HCT116 (cell line): ENCODE measurements at regions not wholly inside any gene's neighbourhood (a gene's known extent, or its start where the extent isn't known, plus 50 kb on each side); places are given as distances from the start of the nearest gene placed in this dataset.

ENCODE experiments used
- ATAC-seq: fragments of 200-7000 bp; cut with Tn5 transposase; 2 replicates; pipeline ENCODE4 v1.9.1; 2020; ENCODE audit warnings: mild to moderate bottlenecking, moderate library complexity
- BruUV-seq: library from RNA; stranded (reverse); fragments of 400-500 nt; replicated peaks from 2 replicates; lab custom pipeline; 2021; lab: Mats Ljungman, UMichigan
- CTCF ChIA-PET: fragments of 300-600 bp; sonication (Branson Sonifier 250); formaldehyde crosslinking; loops from one replicate; lab custom pipeline; 2021; ENCODE audit warnings: antibody characterized with exemption; lab: Charles Lee
- POLR2A ChIA-PET: fragments of 300-600, 350-600 bp; sonication (Branson Sonifier 250); formaldehyde crosslinking; loops from one replicate; lab custom pipeline; 2021; ENCODE audit warnings: antibody characterized with exemption; lab: Charles Lee
- RAD21 ChIA-PET, 2 experiments: fragments of 300-600 bp; sonication (Branson Sonifier 250); formaldehyde crosslinking; loops; one replicate each; lab custom pipeline; 2023; ENCODE audit warnings: low total read pairs in 2 of 2; ENCODE audit not compliant: uncharacterized antibody in 2 of 2, unreplicated experiment in 2 of 2, low non-redundant PET in 1 of 2; lab: Charles Lee
- DNase-seq: peaks from one replicate; pipeline ENCODE4 v3.0.0-alpha.2; 2010; ENCODE audit warnings: low read depth, low spot score
- H2AFZ ChIP-seq: fragments of 200-600 bp; shearing (Covaris generic), sonication (generic); 2 replicates; pipeline ENCODE4 v1.6.1; 2017; ENCODE audit warnings: low read depth, mixed run types, mixed read lengths, antibody characterized with exemption, low read length; ENCODE audit not compliant: poor library complexity, severe bottlenecking
- H3K27ac ChIP-seq: 2 replicates; pipeline ENCODE4 v1.5.1; 2012; ENCODE audit warnings: low read depth, low read length
- H3K27me3 ChIP-seq: fragments of 200-600 bp; sonication (generic); 2 replicates; pipeline ENCODE4 v1.6.1; 2016; ENCODE audit warnings: mixed run types, low read length, mixed read lengths; ENCODE audit not compliant: insufficient read depth
- H3K36me3 ChIP-seq, 2 experiments: fragments of 200-500 bp in 1 of 2; fragments of 200-600 bp in 1 of 2; sonication (Bioruptor generic) in 1 of 2; sonication (generic) in 1 of 2; 2 replicates each; pipeline versions ENCODE4 v1.5.1 to v1.6.1; 2014 to 2016; ENCODE audit warnings: low read length in 2 of 2, inconsistent platforms in 1 of 2, mixed read lengths in 1 of 2, mixed run types in 1 of 2; ENCODE audit not compliant: insufficient read depth in 2 of 2, control insufficient read depth in 1 of 2
- H3K4me1 ChIP-seq, 2 experiments: fragments of 200-600 bp in 1 of 2; sonication (generic) in 1 of 2; 2 replicates each; pipeline versions ENCODE4 v1.5.1 to v1.6.1; 2012 to 2017; ENCODE audit warnings: low read length in 2 of 2, inconsistent platforms in 1 of 2, mild to moderate bottlenecking in 1 of 2, mixed read lengths in 1 of 2, mixed run types in 1 of 2, moderate library complexity in 1 of 2; ENCODE audit not compliant: insufficient read depth in 2 of 2, control insufficient read depth in 1 of 2
- H3K4me2 ChIP-seq: fragments of 200-600 bp; sonication (generic); 2 replicates; pipeline ENCODE4 v1.6.1; 2017; ENCODE audit warnings: mixed run types, low read length, mixed read lengths
- H3K4me3 ChIP-seq, 2 experiments: fragments of 200-600 bp in 1 of 2; sonication (generic) in 1 of 2; replicated peaks in 1 of 2; 2 replicates each; pipeline ENCODE4 v1.5.1; 2011 to 2016; ENCODE audit warnings: low read length in 2 of 2, control low read depth in 1 of 2, low read depth in 1 of 2, mild to moderate bottlenecking in 1 of 2, mixed read lengths in 1 of 2, mixed run types in 1 of 2
- H3K79me2 ChIP-seq: fragments of 200-600 bp; sonication (generic); 2 replicates; pipeline ENCODE4 v1.6.1; 2017; ENCODE audit warnings: mild to moderate bottlenecking, mixed run types, low read length, moderate library complexity, mixed read lengths; ENCODE audit not compliant: insufficient read depth
- H3K9ac ChIP-seq: fragments of 200-600 bp; sonication (generic); 2 replicates; pipeline ENCODE4 v1.6.1; 2016; ENCODE audit warnings: low read length, mixed read lengths
- H3K9me2 ChIP-seq: fragments of 200-600 bp; sonication (generic), shearing (Covaris generic); 2 replicates; pipeline ENCODE4 v1.6.1; 2017; ENCODE audit warnings: mixed run types, mild to moderate bottlenecking, moderate library complexity; ENCODE audit not compliant: insufficient read depth
- H3K9me3 ChIP-seq, 2 experiments: fragments of 200-500 bp in 1 of 2; fragments of 200-600 bp in 1 of 2; sonication (Bioruptor generic) in 1 of 2; sonication (generic) in 1 of 2; 2 replicates each; pipeline ENCODE4 v1.6.1; 2014 to 2017; ENCODE audit warnings: low read length in 2 of 2, mixed read lengths in 2 of 2, inconsistent platforms in 1 of 2, low read depth in 1 of 2, mild to moderate bottlenecking in 1 of 2, mixed run types in 1 of 2, moderate library complexity in 1 of 2; ENCODE audit not compliant: control insufficient read depth in 1 of 2, insufficient read depth in 1 of 2
- H4K20me1 ChIP-seq: fragments of 200-600 bp; sonication (generic), shearing (Covaris generic); 2 replicates; pipeline ENCODE4 v1.6.1; 2017; ENCODE audit warnings: mixed run types, mild to moderate bottlenecking, moderate library complexity; ENCODE audit not compliant: insufficient read depth
- ATF3 ChIP-seq: IDR thresholded peaks from 2 replicates; pipeline ENCODE4 v1.6.1; 2012
- CBX3 ChIP-seq: IDR thresholded peaks from 2 replicates; pipeline ENCODE4 v1.6.1; 2012; ENCODE audit warnings: low read depth
- CTCF ChIP-seq, 3 experiments: fragments of 200-600 bp in 1 of 3; sonication (generic) in 1 of 3; IDR thresholded peaks in 2 of 3; conservative IDR thresholded peaks in 1 of 3; 2 replicates each; pipeline ENCODE4 v1.5.1; 2012 to 2017; ENCODE audit warnings: low read depth in 2 of 3, low read length in 2 of 3, antibody characterized with exemption in 1 of 3, borderline replicate concordance in 1 of 3, control low read depth in 1 of 3, mild to moderate bottlenecking in 1 of 3, mixed read lengths in 1 of 3, mixed run types in 1 of 3, moderate library complexity in 1 of 3; ENCODE audit not compliant: insufficient read depth in 1 of 3
- EGR1 ChIP-seq: IDR thresholded peaks from 2 replicates; pipeline ENCODE4 v1.6.1; 2012; ENCODE audit warnings: low read depth
- RAD21 ChIP-seq: IDR thresholded peaks from 2 replicates; pipeline ENCODE4 v1.6.1; 2012; ENCODE audit warnings: low read depth, mild to moderate bottlenecking
- SIN3A ChIP-seq: IDR thresholded peaks from 2 replicates; pipeline ENCODE4 v1.6.1; 2012; ENCODE audit warnings: low read depth
- ZBTB33 ChIP-seq: IDR thresholded peaks from 2 replicates; pipeline ENCODE4 v1.6.1; 2011; ENCODE audit warnings: mild to moderate bottlenecking, low read length, moderate library complexity; ENCODE audit not compliant: insufficient replicate concordance; ENCODE audit errors: extremely low read depth
- intact Hi-C: fragments of 100-400 bp; cut with micrococcal nuclease; formaldehyde crosslinking; loops from 2 replicates; pipeline ENCODE4 v1.10.0; 2022

- H3K27ac ChIP-seq: no peak overlapping the region
- no TSS peak for BruUV-seq
These were observed 426.5 kb downstream of the TMX3 start for GRCh38 chr18:68288408-68288807.

GRCh38 chr18:68284236-68284780 lies 430.6 kb downstream of the TMX3 start:
- Histone ChIP-seq H3K4me3 (no peak overlapping the region), H3K4me1 (no peaks in the 10 kb centered on the region), H3K36me3 (no peaks in the 10 kb centered on the region), H2AFZ (no peak overlapping the region), H3K4me2 (no peak overlapping the region), H3K79me2 (no peaks in the 10 kb centered on the region), H3K9me2 (no peaks in the 10 kb centered on the region), H3K9ac (no peak overlapping the region), H3K27ac (no peak overlapping the region), H3K27me3 (no peaks in the 10 kb centered on the region), H3K9me3 (peaks cover 6 to 9% of the 10 kb centered on the region in 2 experiments; a peak in 2 of 4 replicates), H4K20me1 (no peaks in the 10 kb centered on the region)
- DNase-seq: no peak
- CTCF ChIA-PET: no interaction called here
- no TSS peak for BruUV-seq
- ATAC-seq: no peak
- POLR2A ChIA-PET: no interaction called here
- RAD21 ChIA-PET: no interaction called here
- intact Hi-C loops: no loop called here
- TF ChIP-seq EGR1 (no peak), CTCF (IDR thresholded peaks at IDR 0.05 in 2 of 3, conservative IDR thresholded peaks at IDR 0.05 in 1 of 3; ENCODE audit: borderline replicate concordance in 1 of 3, insufficient read depth in 1 of 3, low read depth in 2 of 3, low read length in 2 of 3) (no peak), SIN3A (no peak), ZBTB33 (no peak), CBX3 (no peak), RAD21 (no peak)

More at GRCh38 chr18:68288408-68288807, 426.5 kb downstream of the TMX3 start:
- Histone ChIP-seq H3K4me3 (no peak overlapping the region), H3K4me2 (no peak overlapping the region), H3K36me3 (no peaks in the 10 kb centered on the region), H3K79me2 (no peaks in the 10 kb centered on the region), H3K9me3 (peaks cover 9 to 18% of the 10 kb centered on the region in 2 experiments; a peak in 2 of 4 replicates), H2AFZ (no peak overlapping the region), H4K20me1 (no peaks in the 10 kb centered on the region), H3K9me2 (no peaks in the 10 kb centered on the region), H3K4me1 (no peaks in the 10 kb centered on the region), H3K27me3 (no peaks in the 10 kb centered on the region), H3K9ac (no peak overlapping the region)
- ChIA-PET POLR2A (no interaction called here), CTCF (no interaction called here), RAD21 (no interaction called here)
- ATAC-seq (no peak), DNase-seq (no peak)
- TF ChIP-seq ATF3: no peak
- intact Hi-C loops: no loop called here
